ENCODE measurements at regions not wholly inside any gene's neighbourhood (a gene's known extent, or its start where the extent isn't known, plus 50 kb on each side); places are given as distances from the start of the nearest gene placed in this dataset.

DNA sequence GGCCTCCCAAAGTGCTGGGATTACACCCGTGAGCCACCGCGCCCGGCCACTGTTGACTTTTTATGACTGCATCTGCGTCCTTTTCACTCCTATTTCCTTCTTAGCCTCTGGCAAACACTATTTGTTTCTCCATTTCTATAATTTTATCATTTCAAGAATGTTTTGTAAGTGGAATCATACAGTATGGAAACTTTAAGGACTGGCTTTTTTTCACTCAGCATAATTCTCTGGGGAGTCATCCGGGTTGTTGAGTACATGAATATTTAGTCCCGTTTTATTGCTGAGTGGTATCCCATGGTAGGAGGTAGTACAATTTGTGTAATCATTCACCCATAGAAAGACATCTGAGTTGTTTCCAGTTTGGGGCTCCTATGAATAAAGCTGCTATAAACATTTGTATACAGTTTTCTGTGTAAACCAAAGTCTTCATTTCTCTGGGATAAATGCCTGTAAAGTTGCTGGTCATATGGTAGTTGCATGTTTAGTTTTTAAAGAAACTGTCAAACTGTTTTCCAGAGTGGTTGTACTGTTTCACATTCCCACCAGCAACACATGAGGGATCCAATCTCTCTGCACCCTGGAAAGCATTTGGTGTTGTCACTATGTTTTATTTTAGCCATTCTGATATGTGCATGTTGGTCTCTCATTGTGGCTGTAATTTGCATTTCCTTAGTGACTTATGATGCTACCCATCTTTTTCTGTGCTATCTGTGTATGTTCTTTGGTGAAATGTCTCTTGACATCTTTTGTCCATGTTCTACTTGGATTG, 139.6 kb upstream of the EEPD1 start:
- TF ChIP-seq CTCF (IDR thresholded peaks at IDR 0.05) (no peak), POLR2A (IDR thresholded peaks at IDR 0.05) (no peak)

All from adrenal gland (tissue), 5 donors.